Type B pancreatic cell (in vitro differentiated cells): ENCODE measurements at regions not wholly inside any gene's neighbourhood (a gene's known extent, or its start where the extent isn't known, plus 50 kb on each side); places are given as distances from the start of the nearest gene placed in this dataset.

Source experiments
- DNase-seq: peaks from one replicate; pipeline ENCODE4 v3.0.0; 2021; ENCODE audit warnings: mixed read lengths; ENCODE audit not compliant: unreplicated experiment; ENCODE audit errors: extremely low spot score
- H3K27ac Mint-ChIP-seq: 2 replicates; pipeline ENCODE4 v1.8.0; 2021; ENCODE audit warnings: mild to moderate bottlenecking, mixed read lengths
- H3K27me3 Mint-ChIP-seq: 2 replicates; pipeline ENCODE4 v1.8.0; 2021; ENCODE audit warnings: mixed read lengths
- H3K36me3 Mint-ChIP-seq: 2 replicates; pipeline ENCODE4 v1.8.0; 2021; ENCODE audit warnings: mixed read lengths
- H3K4me1 Mint-ChIP-seq: one replicate; pipeline ENCODE4 v1.8.0; 2021; ENCODE audit warnings: mixed read lengths; ENCODE audit not compliant: unreplicated experiment
- H3K4me3 Mint-ChIP-seq: 2 replicates; pipeline ENCODE4 v1.8.0; 2021; ENCODE audit warnings: mild to moderate bottlenecking, mixed read lengths
- H3K9me3 Mint-ChIP-seq: 2 replicates; pipeline ENCODE4 v1.8.0; 2021; ENCODE audit warnings: mixed read lengths
- CTCF ChIP-seq: fragments of 200-600 bp; sonication (generic); conservative IDR thresholded peaks from 2 replicates; pipeline ENCODE4 v1.5.0; 2021; ENCODE audit warnings: antibody characterized with exemption, mild to moderate bottlenecking

GRCh38 chr2:224213396-224213795 is 174.3 kb upstream of the SERPINE2 start:
- no peak for DNase-seq
- Mint-ChIP-seq H3K36me3 (no peaks in the 10 kb centered on the region), H3K4me1 (peaks cover 18% of the 10 kb centered on the region), H3K27me3 (peaks cover 7% of the 10 kb centered on the region), H3K9me3 (no peaks in the 10 kb centered on the region), H3K27ac (no peak overlapping the region), H3K4me3 (no peak overlapping the region)
- TF ChIP-seq CTCF, result no peak

GRCh38 chr2:224211791-224212190 is 172.7 kb upstream of the SERPINE2 start:
- Mint-ChIP-seq H3K27me3 (peaks cover 13% of the 10 kb centered on the region), H3K36me3 (no peaks in the 10 kb centered on the region), H3K4me1 (peaks cover 18% of the 10 kb centered on the region), H3K9me3 (no peaks in the 10 kb centered on the region), H3K4me3 (no peak overlapping the region), H3K27ac (no peak overlapping the region)
- no peak for DNase-seq
- no peak for TF ChIP-seq CTCF

GRCh38 chr2:224211181-224211480 is 172.0 kb upstream of the SERPINE2 start:
- H3K4me3 Mint-ChIP-seq, result no peak overlapping the region
- no peaks in the 10 kb centered on the region for H3K9me3 Mint-ChIP-seq
- no peak for DNase-seq
- H3K36me3 Mint-ChIP-seq, result no peaks in the 10 kb centered on the region
- peaks cover 18% of the 10 kb centered on the region for H3K4me1 Mint-ChIP-seq
- peaks cover 17% of the 10 kb centered on the region for H3K27me3 Mint-ChIP-seq
- H3K27ac Mint-ChIP-seq, result no peak overlapping the region
- no peak for TF ChIP-seq CTCF

- TF ChIP-seq CTCF, result no peak
- Mint-ChIP-seq H3K9me3 (no peaks in the 10 kb centered on the region), H3K27me3 (peaks cover 17% of the 10 kb centered on the region), H3K27ac (no peak overlapping the region), H3K36me3 (no peaks in the 10 kb centered on the region), H3K4me3 (no peak overlapping the region), H3K4me1 (peaks cover 18% of the 10 kb centered on the region)
- no peak for DNase-seq
Observed at GRCh38 chr2:224210286-224211180, 171.4 kb upstream of the SERPINE2 start.

GRCh38 chr2:224209555-224210285 is 170.6 kb upstream of the SERPINE2 start:
- no peak for TF ChIP-seq CTCF
- peaks cover 17% of the 10 kb centered on the region for H3K27me3 Mint-ChIP-seq
- no peaks in the 10 kb centered on the region for H3K9me3 Mint-ChIP-seq
- H3K27ac Mint-ChIP-seq, result no peak overlapping the region
- no peaks in the 10 kb centered on the region for H3K36me3 Mint-ChIP-seq
- peaks cover 18% of the 10 kb centered on the region for H3K4me1 Mint-ChIP-seq
- DNase-seq, result no peak
- no peak overlapping the region for H3K4me3 Mint-ChIP-seq
